ENCODE measurements at regions not wholly inside any gene's neighbourhood (a gene's known extent, or its start where the extent isn't known, plus 50 kb on each side); places are given as distances from the start of the nearest gene placed in this dataset.

DNA sequence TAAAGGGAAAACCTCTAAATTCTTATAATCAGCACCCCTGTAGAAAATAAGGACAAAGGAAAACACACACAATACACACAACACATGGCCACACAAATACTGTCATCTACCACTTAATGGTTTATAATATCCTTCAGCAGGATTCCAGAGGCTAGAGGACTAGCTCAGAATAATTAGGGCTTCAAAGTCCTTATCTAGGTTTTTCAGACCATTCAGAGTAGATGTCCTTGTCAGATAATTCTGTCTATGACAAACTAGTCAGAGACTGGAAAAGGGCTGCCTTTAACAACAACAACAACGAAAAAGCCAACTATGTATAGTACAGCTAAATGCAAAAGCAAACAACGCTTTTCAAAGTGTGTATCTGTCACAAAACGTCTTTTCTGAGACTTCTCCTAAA is 456.5 kb upstream of the CNTN5 start (continued):
- TF ChIP-seq ETS2 (tag; IDR thresholded peaks at IDR 0.05; ENCODE audit: borderline replicate concordance, poor library complexity, severe bottlenecking) (no peak), CREBBP (IDR thresholded peaks at IDR 0.05; ENCODE audit: low read depth, low read length) (no peak), HSF4 (CRISPR knock-in tag; IDR thresholded peaks at IDR 0.05; ENCODE audit: borderline replicate concordance) (no peak), ZNF436 (CRISPR knock-in tag; IDR thresholded peaks at IDR 0.05) (no peak), TAF7 (tag; IDR thresholded peaks at IDR 0.05) (no peak), MTF1 (CRISPR knock-in tag; IDR thresholded peaks at IDR 0.05; ENCODE audit: borderline replicate concordance) (no peak), ZNF184 (CRISPR knock-in tag; IDR thresholded peaks at IDR 0.05) (no peak), DNMT1 (IDR thresholded peaks at IDR 0.05) (no peak), MCM5 (IDR thresholded peaks at IDR 0.05; ENCODE audit: low read depth) (no peak), CCNT2 (IDR thresholded peaks at IDR 0.05; ENCODE audit: borderline replicate concordance, extremely low read depth, insufficient read length, low read depth, low read length) (no peak), ARID1B (IDR thresholded peaks at IDR 0.05) (peak; percentile 76), RFX5 (IDR thresholded peaks at IDR 0.05; ENCODE audit: low read depth, low read length) (no peak), IFI16 (CRISPR knock-in tag; IDR thresholded peaks at IDR 0.05) (no peak), KLF13 (tag; IDR thresholded peaks at IDR 0.05; ENCODE audit: borderline replicate concordance, low read depth) (no peak), MCM2 (IDR thresholded peaks at IDR 0.05; ENCODE audit: low read depth) (no peak), ELK3 (CRISPR knock-in tag; IDR thresholded peaks at IDR 0.05) (no peak), ZNF140 (CRISPR knock-in tag; IDR thresholded peaks at IDR 0.05) (no peak), PHF21A (IDR thresholded peaks at IDR 0.05; ENCODE audit: borderline replicate concordance, low read depth) (no peak), ESRRB (CRISPR knock-in tag; IDR thresholded peaks at IDR 0.05; ENCODE audit: borderline replicate concordance) (no peak), NCOR1 (IDR thresholded peaks at IDR 0.05) (peak; percentile 26; the same call in 1 of the 2 replicates), ETV6 (IDR thresholded peaks at IDR 0.05; ENCODE audit: borderline replicate concordance in 1 of 2, low read depth in 2 of 2, low read length in 1 of 2) (no peak), ETV6 (CRISPR knock-in tag; IDR thresholded peaks at IDR 0.05; ENCODE audit: borderline replicate concordance) (no peak)
- TF ChIP-seq, protein P1, sequence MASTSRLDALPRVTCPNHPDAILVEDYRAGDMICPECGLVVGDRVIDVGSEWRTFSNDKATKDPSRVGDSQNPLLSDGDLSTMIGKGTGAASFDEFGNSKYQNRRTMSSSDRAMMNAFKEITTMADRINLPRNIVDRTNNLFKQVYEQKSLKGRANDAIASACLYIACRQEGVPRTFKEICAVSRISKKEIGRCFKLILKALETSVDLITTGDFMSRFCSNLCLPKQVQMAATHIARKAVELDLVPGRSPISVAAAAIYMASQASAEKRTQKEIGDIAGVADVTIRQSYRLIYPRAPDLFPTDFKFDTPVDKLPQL (IDR thresholded peaks at IDR 0.05; ENCODE audit: extremely low read depth, insufficient read length), result no peak
- TF ChIP-seq, protein P2, sequence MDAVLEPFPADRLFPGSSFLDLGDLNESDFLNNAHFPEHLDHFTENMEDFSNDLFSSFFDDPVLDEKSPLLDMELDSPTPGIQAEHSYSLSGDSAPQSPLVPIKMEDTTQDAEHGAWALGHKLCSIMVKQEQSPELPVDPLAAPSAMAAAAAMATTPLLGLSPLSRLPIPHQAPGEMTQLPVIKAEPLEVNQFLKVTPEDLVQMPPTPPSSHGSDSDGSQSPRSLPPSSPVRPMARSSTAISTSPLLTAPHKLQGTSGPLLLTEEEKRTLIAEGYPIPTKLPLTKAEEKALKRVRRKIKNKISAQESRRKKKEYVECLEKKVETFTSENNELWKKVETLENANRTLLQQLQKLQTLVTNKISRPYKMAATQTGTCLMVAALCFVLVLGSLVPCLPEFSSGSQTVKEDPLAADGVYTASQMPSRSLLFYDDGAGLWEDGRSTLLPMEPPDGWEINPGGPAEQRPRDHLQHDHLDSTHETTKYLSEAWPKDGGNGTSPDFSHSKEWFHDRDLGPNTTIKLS (IDR thresholded peaks at IDR 0.05; ENCODE audit: borderline replicate concordance, low read depth), result no peak
- TF ChIP-seq, protein P3, sequence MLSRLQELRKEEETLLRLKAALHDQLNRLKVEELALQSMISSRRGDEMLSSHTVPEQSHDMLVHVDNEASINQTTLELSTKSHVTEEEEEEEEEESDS (CRISPR knock-in tag; IDR thresholded peaks at IDR 0.05), result no peak
- TF ChIP-seq, protein P4, sequence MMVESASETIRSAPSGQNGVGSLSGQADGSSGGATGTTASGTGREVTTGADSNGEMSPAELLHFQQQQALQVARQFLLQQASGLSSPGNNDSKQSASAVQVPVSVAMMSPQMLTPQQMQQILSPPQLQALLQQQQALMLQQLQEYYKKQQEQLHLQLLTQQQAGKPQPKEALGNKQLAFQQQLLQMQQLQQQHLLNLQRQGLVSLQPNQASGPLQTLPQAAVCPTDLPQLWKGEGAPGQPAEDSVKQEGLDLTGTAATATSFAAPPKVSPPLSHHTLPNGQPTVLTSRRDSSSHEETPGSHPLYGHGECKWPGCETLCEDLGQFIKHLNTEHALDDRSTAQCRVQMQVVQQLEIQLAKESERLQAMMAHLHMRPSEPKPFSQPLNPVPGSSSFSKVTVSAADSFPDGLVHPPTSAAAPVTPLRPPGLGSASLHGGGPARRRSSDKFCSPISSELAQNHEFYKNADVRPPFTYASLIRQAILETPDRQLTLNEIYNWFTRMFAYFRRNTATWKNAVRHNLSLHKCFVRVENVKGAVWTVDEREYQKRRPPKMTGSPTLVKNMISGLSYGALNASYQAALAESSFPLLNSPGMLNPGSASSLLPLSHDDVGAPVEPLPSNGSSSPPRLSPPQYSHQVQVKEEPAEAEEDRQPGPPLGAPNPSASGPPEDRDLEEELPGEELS (CRISPR knock-in tag; IDR thresholded peaks at IDR 0.05; ENCODE audit: borderline replicate concordance), result no peak

All from K562 (cell line).